ENCODE measurements at regions not wholly inside any gene's neighbourhood (a gene's known extent, or its start where the extent isn't known, plus 50 kb on each side); places are given as distances from the start of the nearest gene placed in this dataset.
"Not testable (repeated sequence)": the region's sequence is repeated elsewhere in the genome, so short reads cannot be mapped to it uniquely, and the experiment has no call there.

DNA sequence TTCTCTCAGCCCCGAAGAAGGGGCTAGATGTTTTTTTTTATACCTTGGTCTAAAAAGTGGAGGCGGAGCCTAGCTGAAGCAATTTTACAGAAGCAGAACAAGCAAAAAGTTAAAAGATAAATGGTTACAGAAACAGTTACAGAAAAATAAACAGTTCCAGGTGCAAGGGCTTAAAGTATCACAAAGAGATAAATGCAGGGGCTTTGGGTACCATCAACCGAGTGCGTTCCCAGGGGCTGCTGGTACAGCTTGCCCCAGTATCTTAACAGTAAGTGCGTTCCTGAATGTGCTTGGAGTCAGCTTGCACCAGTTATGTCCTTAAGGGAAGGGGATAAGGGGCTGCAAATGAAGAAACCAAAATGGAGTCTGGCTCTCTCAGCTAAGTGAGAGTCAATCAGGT lies 173.9 kb upstream of the MBL2 start:
- H3K4me2 ChIP-seq (ENCODE audit: low read length), result no peak overlapping the region
- H3K36me3 ChIP-seq (ENCODE audit: insufficient read depth, low read length), result no peaks in the 10 kb centered on the region
- H3K79me2 ChIP-seq (ENCODE audit: insufficient read depth, low read length), result no peaks in the 10 kb centered on the region
- H3F3A ChIP-seq (ENCODE audit: insufficient read depth, low read length), result no peaks in the 10 kb centered on the region
- no peaks in the 10 kb centered on the region for H3K9me2 ChIP-seq (ENCODE audit: low read depth, low read length)
- no peaks in the 10 kb centered on the region for H3K27me3 ChIP-seq (ENCODE audit: insufficient read depth, low read length)
- H3K27ac ChIP-seq (ENCODE audit: low read depth, low read length, poor library complexity, severe bottlenecking), result no peak overlapping the region
- no peaks in the 10 kb centered on the region for H4K20me1 ChIP-seq (ENCODE audit: insufficient read depth, low read length)
- no peaks in the 10 kb centered on the region for H3K4me1 ChIP-seq (ENCODE audit: insufficient read depth, low read length, severe bottlenecking)
- no peak overlapping the region for H2AFZ ChIP-seq (ENCODE audit: low read length)
- H3K9ac ChIP-seq (ENCODE audit: low read length), result no peak overlapping the region
- no peaks in the 10 kb centered on the region for H3K9me3 ChIP-seq (ENCODE audit: low read length)
- H3K4me3 ChIP-seq (ENCODE audit: low read depth, low read length, poor library complexity, severe bottlenecking), result no peak overlapping the region
- TF ChIP-seq, protein P1, sequence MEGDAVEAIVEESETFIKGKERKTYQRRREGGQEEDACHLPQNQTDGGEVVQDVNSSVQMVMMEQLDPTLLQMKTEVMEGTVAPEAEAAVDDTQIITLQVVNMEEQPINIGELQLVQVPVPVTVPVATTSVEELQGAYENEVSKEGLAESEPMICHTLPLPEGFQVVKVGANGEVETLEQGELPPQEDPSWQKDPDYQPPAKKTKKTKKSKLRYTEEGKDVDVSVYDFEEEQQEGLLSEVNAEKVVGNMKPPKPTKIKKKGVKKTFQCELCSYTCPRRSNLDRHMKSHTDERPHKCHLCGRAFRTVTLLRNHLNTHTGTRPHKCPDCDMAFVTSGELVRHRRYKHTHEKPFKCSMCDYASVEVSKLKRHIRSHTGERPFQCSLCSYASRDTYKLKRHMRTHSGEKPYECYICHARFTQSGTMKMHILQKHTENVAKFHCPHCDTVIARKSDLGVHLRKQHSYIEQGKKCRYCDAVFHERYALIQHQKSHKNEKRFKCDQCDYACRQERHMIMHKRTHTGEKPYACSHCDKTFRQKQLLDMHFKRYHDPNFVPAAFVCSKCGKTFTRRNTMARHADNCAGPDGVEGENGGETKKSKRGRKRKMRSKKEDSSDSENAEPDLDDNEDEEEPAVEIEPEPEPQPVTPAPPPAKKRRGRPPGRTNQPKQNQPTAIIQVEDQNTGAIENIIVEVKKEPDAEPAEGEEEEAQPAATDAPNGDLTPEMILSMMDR (IDR thresholded peaks at IDR 0.05; ENCODE audit: low read length), result no peak
- no peak for TF ChIP-seq EZH2 (IDR thresholded peaks at IDR 0.05; ENCODE audit: borderline replicate concordance, low read length)

DNA sequence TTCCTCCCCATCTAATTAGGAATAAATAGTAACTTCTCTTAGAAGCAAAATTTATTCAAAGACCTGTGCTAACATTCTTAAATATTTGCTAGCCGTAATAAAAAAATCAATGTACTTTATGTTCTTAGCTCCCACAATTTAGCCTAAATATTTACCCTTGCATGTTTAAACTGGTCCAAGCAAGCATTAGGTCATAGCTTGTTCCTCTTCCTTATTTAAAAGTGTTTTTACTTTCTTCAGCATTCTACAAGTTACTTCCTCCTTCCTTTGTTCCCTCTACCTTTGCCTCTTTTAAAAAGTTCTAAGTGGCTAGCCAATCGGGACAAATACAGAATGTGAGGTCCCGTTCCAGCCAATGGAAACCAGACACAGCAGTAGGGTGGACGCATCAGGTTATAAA lies 172.9 kb upstream of the MBL2 start:
- H3K4me3 ChIP-seq (ENCODE audit: low read depth, low read length, poor library complexity, severe bottlenecking); H3K36me3 ChIP-seq (ENCODE audit: insufficient read depth, low read length); H3F3A ChIP-seq (ENCODE audit: insufficient read depth, low read length); H3K4me2 ChIP-seq (ENCODE audit: low read length); H3K9ac ChIP-seq (ENCODE audit: low read length); H3K4me1 ChIP-seq (ENCODE audit: insufficient read depth, low read length, severe bottlenecking); H3K79me2 ChIP-seq (ENCODE audit: insufficient read depth, low read length); H2AFZ ChIP-seq (ENCODE audit: low read length); H4K20me1 ChIP-seq (ENCODE audit: insufficient read depth, low read length); H3K9me2 ChIP-seq (ENCODE audit: low read depth, low read length); H3K27ac ChIP-seq (ENCODE audit: low read depth, low read length, poor library complexity, severe bottlenecking); H3K9me3 ChIP-seq (ENCODE audit: low read length); H3K27me3 ChIP-seq (ENCODE audit: insufficient read depth, low read length): not testable (repeated sequence)

DNA sequence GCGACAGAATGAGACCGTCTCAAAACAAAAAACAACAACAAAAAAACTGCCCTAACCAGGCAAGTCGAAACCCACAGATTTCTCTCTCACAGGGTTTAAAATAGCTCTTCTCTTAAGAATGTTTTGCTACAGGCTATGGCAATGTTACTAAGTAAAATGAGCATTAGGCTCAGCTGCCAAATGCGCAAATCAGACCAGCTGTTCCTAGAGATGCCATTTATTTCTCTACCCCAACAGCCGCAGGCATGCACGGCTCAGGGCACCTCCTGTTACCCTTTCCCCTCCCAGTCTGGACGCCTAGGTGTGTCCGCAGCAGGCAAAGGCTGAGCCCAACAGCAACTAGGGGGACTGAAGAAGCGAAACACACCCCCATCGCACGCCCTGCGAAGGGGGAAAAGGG lies 168.3 kb upstream of the MBL2 start:
- H2AFZ ChIP-seq (ENCODE audit: low read length), result no peak overlapping the region
- no peaks in the 10 kb centered on the region for H4K20me1 ChIP-seq (ENCODE audit: insufficient read depth, low read length)
- TF ChIP-seq, protein P1 (IDR thresholded peaks at IDR 0.05; ENCODE audit: low read length), result no peak
- no peak for TF ChIP-seq EZH2 (IDR thresholded peaks at IDR 0.05; ENCODE audit: borderline replicate concordance, low read length)
- H3K4me1 ChIP-seq (ENCODE audit: insufficient read depth, low read length, severe bottlenecking), result no peaks in the 10 kb centered on the region
- H3K27me3 ChIP-seq (ENCODE audit: insufficient read depth, low read length), result no peaks in the 10 kb centered on the region
- H3K36me3 ChIP-seq (ENCODE audit: insufficient read depth, low read length), result no peaks in the 10 kb centered on the region
- no peak overlapping the region for H3K27ac ChIP-seq (ENCODE audit: low read depth, low read length, poor library complexity, severe bottlenecking)
- H3K4me2 ChIP-seq (ENCODE audit: low read length), result no peak overlapping the region
- H3K9me3 ChIP-seq (ENCODE audit: low read length), result no peaks in the 10 kb centered on the region
- H3K9ac ChIP-seq (ENCODE audit: low read length), result no peak overlapping the region
- no peaks in the 10 kb centered on the region for H3K9me2 ChIP-seq (ENCODE audit: low read depth, low read length)
- H3F3A ChIP-seq (ENCODE audit: insufficient read depth, low read length), result no peaks in the 10 kb centered on the region
- H3K79me2 ChIP-seq (ENCODE audit: insufficient read depth, low read length), result no peaks in the 10 kb centered on the region
- no peak overlapping the region for H3K4me3 ChIP-seq (ENCODE audit: low read depth, low read length, poor library complexity, severe bottlenecking)

DNA sequence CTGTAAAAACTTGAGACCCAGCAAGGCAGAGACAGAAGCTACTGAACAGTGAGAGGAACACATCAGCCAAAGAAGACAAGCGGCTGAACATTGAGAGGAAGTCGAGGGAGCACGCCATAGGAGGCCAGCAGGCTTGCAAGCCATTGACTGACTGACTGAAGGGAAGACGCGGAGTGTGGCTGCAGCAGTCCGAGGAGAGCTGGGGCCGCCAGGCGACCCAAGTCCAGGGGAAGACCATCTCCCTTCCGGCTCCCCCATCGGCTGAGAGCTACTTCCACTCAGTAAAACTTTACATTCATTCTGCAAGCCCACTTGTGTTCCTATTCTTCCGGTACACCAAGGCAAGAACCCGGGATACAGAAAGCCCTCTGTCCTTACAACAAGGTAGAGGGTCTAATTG lies 167.3 kb upstream of the MBL2 start:
- Histone ChIP-seq H3K27me3 (ENCODE audit: insufficient read depth, low read length) (no peaks in the 10 kb centered on the region), H3K9me3 (ENCODE audit: low read length) (no peaks in the 10 kb centered on the region), H4K20me1 (ENCODE audit: insufficient read depth, low read length) (no peaks in the 10 kb centered on the region), H3K27ac (ENCODE audit: low read depth, low read length, poor library complexity, severe bottlenecking) (no peak overlapping the region), H3K4me1 (ENCODE audit: insufficient read depth, low read length, severe bottlenecking) (no peaks in the 10 kb centered on the region), H3K9me2 (ENCODE audit: low read depth, low read length) (no peaks in the 10 kb centered on the region), H3K9ac (ENCODE audit: low read length) (no peak overlapping the region), H3K4me2 (ENCODE audit: low read length) (no peak overlapping the region), H3K79me2 (ENCODE audit: insufficient read depth, low read length) (no peaks in the 10 kb centered on the region), H2AFZ (ENCODE audit: low read length) (no peak overlapping the region), H3F3A (ENCODE audit: insufficient read depth, low read length) (no peaks in the 10 kb centered on the region), H3K4me3 (ENCODE audit: low read depth, low read length, poor library complexity, severe bottlenecking) (no peak overlapping the region), H3K36me3 (ENCODE audit: insufficient read depth, low read length) (no peaks in the 10 kb centered on the region)
- no peak for TF ChIP-seq EZH2 (IDR thresholded peaks at IDR 0.05; ENCODE audit: borderline replicate concordance, low read length)
- TF ChIP-seq, protein P1 (IDR thresholded peaks at IDR 0.05; ENCODE audit: low read length), result no peak

All from OCI-LY1 (cell line).